ENCODE measurements at regions not wholly inside any gene's neighbourhood (a gene's known extent, or its start where the extent isn't known, plus 50 kb on each side); places are given as distances from the start of the nearest gene placed in this dataset.

DNA sequence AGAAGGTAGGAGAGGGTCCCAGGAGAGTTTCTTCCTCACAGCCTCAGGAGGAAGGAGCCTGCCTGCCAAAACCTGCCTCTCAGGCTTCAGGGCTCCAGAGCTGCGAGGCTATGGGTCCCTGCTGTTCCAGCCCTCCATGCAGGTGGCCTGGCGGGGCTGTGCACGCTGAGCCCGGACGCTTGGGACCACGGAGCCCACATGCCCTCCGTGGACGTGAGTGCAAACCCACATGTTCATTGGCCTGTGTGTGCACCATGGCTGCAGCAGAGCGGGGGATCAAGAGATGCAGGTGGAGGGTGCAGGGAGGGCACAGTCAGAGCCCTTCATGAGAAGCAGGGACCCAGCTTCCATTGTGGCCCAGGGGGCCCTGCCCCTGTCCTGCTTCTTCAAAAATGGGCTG is 287.3 kb downstream of the IRX2 start:
- TF ChIP-seq, protein P1, sequence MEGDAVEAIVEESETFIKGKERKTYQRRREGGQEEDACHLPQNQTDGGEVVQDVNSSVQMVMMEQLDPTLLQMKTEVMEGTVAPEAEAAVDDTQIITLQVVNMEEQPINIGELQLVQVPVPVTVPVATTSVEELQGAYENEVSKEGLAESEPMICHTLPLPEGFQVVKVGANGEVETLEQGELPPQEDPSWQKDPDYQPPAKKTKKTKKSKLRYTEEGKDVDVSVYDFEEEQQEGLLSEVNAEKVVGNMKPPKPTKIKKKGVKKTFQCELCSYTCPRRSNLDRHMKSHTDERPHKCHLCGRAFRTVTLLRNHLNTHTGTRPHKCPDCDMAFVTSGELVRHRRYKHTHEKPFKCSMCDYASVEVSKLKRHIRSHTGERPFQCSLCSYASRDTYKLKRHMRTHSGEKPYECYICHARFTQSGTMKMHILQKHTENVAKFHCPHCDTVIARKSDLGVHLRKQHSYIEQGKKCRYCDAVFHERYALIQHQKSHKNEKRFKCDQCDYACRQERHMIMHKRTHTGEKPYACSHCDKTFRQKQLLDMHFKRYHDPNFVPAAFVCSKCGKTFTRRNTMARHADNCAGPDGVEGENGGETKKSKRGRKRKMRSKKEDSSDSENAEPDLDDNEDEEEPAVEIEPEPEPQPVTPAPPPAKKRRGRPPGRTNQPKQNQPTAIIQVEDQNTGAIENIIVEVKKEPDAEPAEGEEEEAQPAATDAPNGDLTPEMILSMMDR (IDR thresholded peaks at IDR 0.05), result no peak
- no peak for TF ChIP-seq ZFX (IDR thresholded peaks at IDR 0.05; ENCODE audit: borderline replicate concordance)
